GM12872 (cell line): ENCODE measurements at regions not wholly inside any gene's neighbourhood (a gene's known extent, or its start where the extent isn't known, plus 50 kb on each side); places are given as distances from the start of the nearest gene placed in this dataset.

Experiments
- TF ChIP-seq, protein P1 (sequence below): IDR thresholded peaks from 3 replicates; pipeline ENCODE4 v1.5.1; 2011; ENCODE audit warnings: low read depth, mild to moderate bottlenecking, low read length, moderate library complexity; ENCODE audit not compliant: insufficient read depth

- TF ChIP-seq, protein P1, sequence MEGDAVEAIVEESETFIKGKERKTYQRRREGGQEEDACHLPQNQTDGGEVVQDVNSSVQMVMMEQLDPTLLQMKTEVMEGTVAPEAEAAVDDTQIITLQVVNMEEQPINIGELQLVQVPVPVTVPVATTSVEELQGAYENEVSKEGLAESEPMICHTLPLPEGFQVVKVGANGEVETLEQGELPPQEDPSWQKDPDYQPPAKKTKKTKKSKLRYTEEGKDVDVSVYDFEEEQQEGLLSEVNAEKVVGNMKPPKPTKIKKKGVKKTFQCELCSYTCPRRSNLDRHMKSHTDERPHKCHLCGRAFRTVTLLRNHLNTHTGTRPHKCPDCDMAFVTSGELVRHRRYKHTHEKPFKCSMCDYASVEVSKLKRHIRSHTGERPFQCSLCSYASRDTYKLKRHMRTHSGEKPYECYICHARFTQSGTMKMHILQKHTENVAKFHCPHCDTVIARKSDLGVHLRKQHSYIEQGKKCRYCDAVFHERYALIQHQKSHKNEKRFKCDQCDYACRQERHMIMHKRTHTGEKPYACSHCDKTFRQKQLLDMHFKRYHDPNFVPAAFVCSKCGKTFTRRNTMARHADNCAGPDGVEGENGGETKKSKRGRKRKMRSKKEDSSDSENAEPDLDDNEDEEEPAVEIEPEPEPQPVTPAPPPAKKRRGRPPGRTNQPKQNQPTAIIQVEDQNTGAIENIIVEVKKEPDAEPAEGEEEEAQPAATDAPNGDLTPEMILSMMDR = no peak
Measured at GRCh38 chr10:128973221-128973620, 493.8 kb upstream of the MGMT start.

DNA sequence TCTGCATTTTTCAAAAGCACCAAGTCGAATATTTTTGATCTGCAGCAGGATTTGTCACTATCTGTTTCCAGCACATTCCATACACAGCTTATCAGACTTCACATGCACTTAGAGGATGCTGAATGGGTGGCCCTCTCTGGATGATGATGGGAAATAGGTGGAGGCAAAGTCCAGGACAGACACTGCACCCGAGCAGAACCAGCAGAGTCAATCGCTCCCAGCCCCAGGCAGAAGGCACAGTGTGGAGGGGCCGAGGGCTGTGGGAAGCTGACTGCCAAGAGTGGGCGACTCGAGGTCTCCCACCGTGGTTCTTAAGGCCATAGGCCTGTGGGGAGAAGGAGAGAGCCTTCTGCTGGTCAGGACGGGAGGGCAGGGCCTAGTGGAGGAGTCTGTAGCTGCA, 490.2 kb upstream of the MGMT start:
- TF ChIP-seq, protein P1 = no peak

DNA sequence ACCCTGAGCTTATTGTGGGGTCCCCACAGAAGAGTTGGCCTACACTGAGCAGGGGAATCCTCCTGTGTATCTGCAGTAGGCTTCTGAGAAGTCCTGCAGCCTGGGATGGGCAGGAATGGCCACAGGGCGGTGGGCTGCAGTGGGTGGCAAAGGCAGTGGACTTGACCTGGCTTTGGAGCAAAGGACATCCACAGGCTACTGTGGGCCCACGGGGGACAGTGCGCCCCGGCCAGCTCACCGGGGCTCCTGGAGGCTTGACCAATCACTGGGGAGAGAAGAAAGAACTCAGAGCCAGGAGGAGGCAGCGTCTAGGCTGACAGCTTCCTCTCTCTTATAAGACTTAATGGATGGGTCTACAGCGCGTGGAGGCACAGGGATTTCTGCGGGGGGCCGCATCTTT, 488.8 kb upstream of the MGMT start:
- TF ChIP-seq, protein P1 = no peak

GRCh38 chr10:128979405-128979804, 487.6 kb upstream of the MGMT start:
- TF ChIP-seq, protein P1 = no peak

- TF ChIP-seq, protein P1 = no peak
Measured at GRCh38 chr10:128981251-128981650, 485.8 kb upstream of the MGMT start.

GRCh38 chr10:128981881-128982615, 485.0 kb upstream of the MGMT start:
- TF ChIP-seq, protein P1 = no peak

- TF ChIP-seq, protein P1 = no peak
Measured at GRCh38 chr10:128982616-128982915, 484.5 kb upstream of the MGMT start.

- TF ChIP-seq, protein P1 = no peak
Measured at GRCh38 chr10:128985036-128985435, 482.0 kb upstream of the MGMT start.
